ENCODE measurements at regions not wholly inside any gene's neighbourhood (a gene's known extent, or its start where the extent isn't known, plus 50 kb on each side); places are given as distances from the start of the nearest gene placed in this dataset.
A peak's percentile ranks its signal among the peaks of the same experiment; 100 is the strongest.

DNA sequence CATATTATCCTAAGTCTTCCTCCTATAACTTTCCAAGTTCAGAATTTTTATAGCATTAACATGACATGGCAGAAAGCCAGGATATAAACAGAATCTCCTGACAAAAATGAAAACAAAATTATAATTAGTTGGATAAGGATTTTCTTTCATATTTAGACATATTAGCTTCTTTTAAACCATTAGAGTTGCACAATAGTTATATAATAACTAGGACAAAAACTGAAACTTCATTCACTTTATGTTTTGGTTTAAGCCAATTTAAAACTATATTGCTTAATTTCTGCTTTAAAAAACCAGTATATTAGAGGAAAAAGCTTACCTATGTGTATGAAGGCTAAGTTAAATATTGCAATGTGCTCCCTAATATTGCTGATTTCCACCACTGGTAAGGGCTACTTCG is 254.8 kb downstream of the GPD2 start:
- intact Hi-C loops (cut with micrococcal nuclease) = no loop called here
- no peak overlapping the region for H4K5ac ChIP-seq (ENCODE audit: low read depth, low read length)
- DNase-seq = no peak
- no peak overlapping the region for H3K23ac ChIP-seq (ENCODE audit: low read depth, low read length)
- ChIA-PET CTCF (no interaction called here), POLR2A (ENCODE audit: unreplicated experiment) (no interaction called here)
- H3K9ac ChIP-seq (ENCODE audit: low read depth, low read length) = no peak overlapping the region
- no peak overlapping the region for H3K14ac ChIP-seq (replicated peaks; ENCODE audit: low read depth, low read length)
- H2AK5ac ChIP-seq (ENCODE audit: low read depth, low read length) = no peak overlapping the region
- no peak overlapping the region for H3K4me3 ChIP-seq (ENCODE audit: insufficient read depth, low read depth, low read length)
- no CpG with 5 or more reads among the region's 1 CpG for WGBS, 2 experiments (ENCODE audit: extremely low coverage in 2 of 2, insufficient read length in 1 of 2)
- dilution Hi-C loops (cut with HindIII; ENCODE audit: low sequenced_read_pairs, unreplicated experiment) = no loop called here
- H4K91ac ChIP-seq (ENCODE audit: insufficient read depth, low read depth, low read length) = no peak overlapping the region
- no TSS peak for BruUV-seq (replicated peaks)
- H2AK9ac ChIP-seq (replicated peaks; ENCODE audit: low read depth, low read length, poor library complexity) = no peak overlapping the region
- no peak for ATAC-seq (ENCODE audit: low read depth)
- H3K9me1 ChIP-seq (ENCODE audit: insufficient read depth, low read length) = no peaks in the 10 kb centered on the region
- H3K9me3 ChIP-seq (ENCODE audit: control insufficient read depth, insufficient read depth, low read length) = no peaks in the 10 kb centered on the region
- H4K8ac ChIP-seq (ENCODE audit: low read depth in 2 of 2, low read length in 2 of 2) = no peak overlapping the region
- no peak overlapping the region for H3K27ac ChIP-seq (ENCODE audit: insufficient read depth, low read length)
- no peak overlapping the region for H3K56ac ChIP-seq (ENCODE audit: extremely low read depth, insufficient read depth, low read length)
- no peak overlapping the region for H3K4ac ChIP-seq (ENCODE audit: low read depth, low read length)
- H3K18ac ChIP-seq (ENCODE audit: low read depth, low read length) = no peak overlapping the region
- H3K4me1 ChIP-seq (ENCODE audit: control insufficient read depth, insufficient read depth, low read length) = no peaks in the 10 kb centered on the region
- no peak overlapping the region for H2AFZ ChIP-seq (replicated peaks; ENCODE audit: low read length, poor library complexity)
- TF ChIP-seq, protein P1, sequence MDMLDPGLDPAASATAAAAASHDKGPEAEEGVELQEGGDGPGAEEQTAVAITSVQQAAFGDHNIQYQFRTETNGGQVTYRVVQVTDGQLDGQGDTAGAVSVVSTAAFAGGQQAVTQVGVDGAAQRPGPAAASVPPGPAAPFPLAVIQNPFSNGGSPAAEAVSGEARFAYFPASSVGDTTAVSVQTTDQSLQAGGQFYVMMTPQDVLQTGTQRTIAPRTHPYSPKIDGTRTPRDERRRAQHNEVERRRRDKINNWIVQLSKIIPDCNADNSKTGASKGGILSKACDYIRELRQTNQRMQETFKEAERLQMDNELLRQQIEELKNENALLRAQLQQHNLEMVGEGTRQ (IDR thresholded peaks at IDR 0.05; ENCODE audit: low read depth, low read length) = no peak
- TF ChIP-seq RAD21 (IDR thresholded peaks at IDR 0.05; ENCODE audit: low read length) = no peak
- no peak for TF ChIP-seq NFE2L2 (IDR thresholded peaks at IDR 0.05; ENCODE audit: low read depth, low read length)
- TF ChIP-seq MAZ (IDR thresholded peaks at IDR 0.05; ENCODE audit: borderline replicate concordance, low read depth, low read length) = no peak
- peak; percentile 23; the same call in 1 of the 2 replicates for TF ChIP-seq CEBPB (IDR thresholded peaks at IDR 0.05; ENCODE audit: low read depth, low read length)
- TF ChIP-seq POLR2A (IDR thresholded peaks at IDR 0.05; ENCODE audit: low read depth, low read length) = no peak
- H3K4me2 ChIP-seq (ENCODE audit: low read depth, low read length) = no peak overlapping the region
- in situ Hi-C loops (cut with MboI; ENCODE audit: low sequenced_read_pairs) = no loop called here
- no peaks in the 10 kb centered on the region for H3K79me1 ChIP-seq (ENCODE audit: low read depth in 1 of 2, low read length in 2 of 2)
- H4K20me1 ChIP-seq (ENCODE audit: insufficient read depth, low read length) = no peaks in the 10 kb centered on the region
- no peak overlapping the region for H2BK120ac ChIP-seq (ENCODE audit: low read depth, low read length)
- H3K27me3 ChIP-seq (ENCODE audit: control insufficient read depth, insufficient read depth, low read length) = no peaks in the 10 kb centered on the region
- no peak overlapping the region for H2BK20ac ChIP-seq (ENCODE audit: low read depth, low read length)
- no peak overlapping the region for H2BK15ac ChIP-seq (ENCODE audit: low read depth, low read length)
- H3K36me3 ChIP-seq (ENCODE audit: control insufficient read depth, insufficient read depth, low read length) = no peaks in the 10 kb centered on the region
- no peak overlapping the region for H2BK5ac ChIP-seq (ENCODE audit: low read depth, low read length, poor library complexity, severe bottlenecking)

Data from IMR-90 (cell line).